OCI-LY1 (cell line): ENCODE measurements at regions not wholly inside any gene's neighbourhood (a gene's known extent, or its start where the extent isn't known, plus 50 kb on each side); places are given as distances from the start of the nearest gene placed in this dataset.
"Not testable (repeated sequence)": the region's sequence is repeated elsewhere in the genome, so short reads cannot be mapped to it uniquely, and the experiment has no call there.

Experiments
- CTCF ChIP-seq: fragments of 200-600 bp; sonication (generic), shearing (Covaris generic); IDR thresholded peaks from 2 replicates; pipeline ENCODE4 v1.5.1; 2017; ENCODE audit warnings: mild to moderate bottlenecking, antibody characterized with exemption, low read length, moderate library complexity, mixed read lengths
- EZH2 ChIP-seq: fragments of 200-600 bp; sonication (generic), shearing (Covaris generic); IDR thresholded peaks from 2 replicates; pipeline ENCODE4 v1.8.0; 2017; ENCODE audit warnings: borderline replicate concordance, mixed run types, mild to moderate bottlenecking, antibody characterized with exemption, low read length, moderate library complexity, mixed read lengths

- not testable (repeated sequence) for TF ChIP-seq CTCF, EZH2
Observed at GRCh38 chr1:206387631-206388030, 82.6 kb upstream of the IKBKE start.
